Mesenteric fat pad (tissue), 1 donor: ENCODE measurements at regions not wholly inside any gene's neighbourhood (a gene's known extent, or its start where the extent isn't known, plus 50 kb on each side); places are given as distances from the start of the nearest gene placed in this dataset.

Experiments used
- DNase-seq: peaks from one replicate; pipeline ENCODE4 v3.0.0-alpha.2; 2020; ENCODE audit warnings: low spot score
- donor health status: DM: yes; HTN: yes; CAD: no.

- no peak for DNase-seq
These were observed 65.4 kb upstream of the ARAP3 start for GRCh38 chr5:141747152-141748141.

GRCh38 chr5:141746395-141746794 lies 64.4 kb upstream of the ARAP3 start:
- no peak for DNase-seq

- DNase-seq, result no peak
These were observed 63.4 kb upstream of the ARAP3 start for GRCh38 chr5:141745390-141745789.

- DNase-seq, result no peak
These were observed 61.8 kb upstream of the ARAP3 start for GRCh38 chr5:141743866-141744272.

- DNase-seq, result no peak
These were observed 61.1 kb upstream of the ARAP3 start for GRCh38 chr5:141742866-141743851.

GRCh38 chr5:141742144-141742543 lies 60.1 kb upstream of the ARAP3 start:
- no peak for DNase-seq

- no peak for DNase-seq
These were observed 58.9 kb upstream of the ARAP3 start for GRCh38 chr5:141740885-141741284.

- DNase-seq, result no peak
These were observed 55.5 kb upstream of the ARAP3 start for GRCh38 chr5:141737535-141737934.

- no peak for DNase-seq
These were observed 53.8 kb upstream of the ARAP3 start for GRCh38 chr5:141735823-141736222.

GRCh38 chr5:141734501-141735229 lies 52.6 kb upstream of the ARAP3 start:
- DNase-seq, result no peak

- no peak for DNase-seq
These were observed 51.2 kb upstream of the ARAP3 start for GRCh38 chr5:141733198-141733597.

- DNase-seq, result no peak
These were observed 50.4 kb upstream of the ARAP3 start for GRCh38 chr5:141732417-141732816.
